HL-60 (cell line): ENCODE measurements at regions not wholly inside any gene's neighbourhood (a gene's known extent, or its start where the extent isn't known, plus 50 kb on each side); places are given as distances from the start of the nearest gene placed in this dataset.

Experiments used
- DNase-seq, 2 experiments: peaks; one replicate each; pipeline ENCODE4 v3.0.0-alpha.2; 2010 to 2020; ENCODE audit warnings: low read depth in 1 of 2, low spot score in 1 of 2
- H3K27ac ChIP-seq: fragments of 250-450 bp; sonication (Bioruptor Pico); replicated peaks from 2 replicates; pipeline ENCODE4 v1.5.1; 2020; ENCODE audit warnings: mild to moderate bottlenecking, moderate library complexity
- H3K27me3 ChIP-seq: fragments of 250-450 bp; sonication (Bioruptor Pico); 2 replicates; pipeline ENCODE4 v1.5.1; 2021; ENCODE audit warnings: mild to moderate bottlenecking, moderate library complexity; ENCODE audit not compliant: insufficient read depth, poor library complexity, severe bottlenecking
- H3K4me3 ChIP-seq: replicated peaks from 2 replicates; pipeline ENCODE4 v1.5.1; 2011; ENCODE audit warnings: mild to moderate bottlenecking, control low read depth, low read length; ENCODE audit not compliant: insufficient read depth
- GABPA ChIP-seq: IDR thresholded peaks from 2 replicates; pipeline ENCODE4 v1.6.1; 2012; ENCODE audit warnings: low read depth
- POLR2AphosphoS5 ChIP-seq: IDR thresholded peaks from 2 replicates; pipeline ENCODE4 v1.6.1; 2012; ENCODE audit warnings: low read depth
- SPI1 ChIP-seq: IDR thresholded peaks from 2 replicates; pipeline ENCODE4 v1.6.1; 2012; ENCODE audit warnings: low read depth, mild to moderate bottlenecking, borderline replicate concordance
- TF ChIP-seq, protein P1 (sequence below): IDR thresholded peaks from one replicate; pipeline ENCODE4 v1.5.1; 2011; ENCODE audit warnings: low read length, control low read depth, inconsistent platforms; ENCODE audit not compliant: insufficient read depth
- TF ChIP-seq, protein P2 (sequence below): IDR thresholded peaks from 2 replicates; pipeline ENCODE4 v1.6.1; 2012; ENCODE audit warnings: low read depth; ENCODE audit not compliant: insufficient replicate concordance

DNA sequence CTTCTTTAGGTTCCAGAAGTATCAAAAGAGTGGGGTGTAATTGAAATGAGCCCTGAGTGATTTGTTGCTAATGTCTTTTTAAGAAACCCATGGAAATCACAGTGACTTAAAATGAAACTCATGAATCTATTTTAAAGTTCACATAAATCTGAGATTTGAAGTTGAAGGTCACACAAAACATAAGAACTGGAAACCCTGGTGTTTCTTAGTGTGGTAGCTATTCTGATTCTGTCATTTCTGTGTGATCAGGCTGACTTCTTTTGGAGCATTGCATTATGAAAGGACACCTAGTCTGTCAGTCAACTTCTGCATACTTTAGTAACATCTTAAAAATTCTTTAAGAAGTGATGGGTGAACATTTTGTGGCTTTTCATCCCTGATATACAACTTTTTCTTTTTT is 448.8 kb downstream of the TLE4 start:
- DNase-seq, result no peak
- TF ChIP-seq, protein P1, sequence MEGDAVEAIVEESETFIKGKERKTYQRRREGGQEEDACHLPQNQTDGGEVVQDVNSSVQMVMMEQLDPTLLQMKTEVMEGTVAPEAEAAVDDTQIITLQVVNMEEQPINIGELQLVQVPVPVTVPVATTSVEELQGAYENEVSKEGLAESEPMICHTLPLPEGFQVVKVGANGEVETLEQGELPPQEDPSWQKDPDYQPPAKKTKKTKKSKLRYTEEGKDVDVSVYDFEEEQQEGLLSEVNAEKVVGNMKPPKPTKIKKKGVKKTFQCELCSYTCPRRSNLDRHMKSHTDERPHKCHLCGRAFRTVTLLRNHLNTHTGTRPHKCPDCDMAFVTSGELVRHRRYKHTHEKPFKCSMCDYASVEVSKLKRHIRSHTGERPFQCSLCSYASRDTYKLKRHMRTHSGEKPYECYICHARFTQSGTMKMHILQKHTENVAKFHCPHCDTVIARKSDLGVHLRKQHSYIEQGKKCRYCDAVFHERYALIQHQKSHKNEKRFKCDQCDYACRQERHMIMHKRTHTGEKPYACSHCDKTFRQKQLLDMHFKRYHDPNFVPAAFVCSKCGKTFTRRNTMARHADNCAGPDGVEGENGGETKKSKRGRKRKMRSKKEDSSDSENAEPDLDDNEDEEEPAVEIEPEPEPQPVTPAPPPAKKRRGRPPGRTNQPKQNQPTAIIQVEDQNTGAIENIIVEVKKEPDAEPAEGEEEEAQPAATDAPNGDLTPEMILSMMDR, result no peak
- TF ChIP-seq GABPA, result no peak
- TF ChIP-seq, protein P2, sequence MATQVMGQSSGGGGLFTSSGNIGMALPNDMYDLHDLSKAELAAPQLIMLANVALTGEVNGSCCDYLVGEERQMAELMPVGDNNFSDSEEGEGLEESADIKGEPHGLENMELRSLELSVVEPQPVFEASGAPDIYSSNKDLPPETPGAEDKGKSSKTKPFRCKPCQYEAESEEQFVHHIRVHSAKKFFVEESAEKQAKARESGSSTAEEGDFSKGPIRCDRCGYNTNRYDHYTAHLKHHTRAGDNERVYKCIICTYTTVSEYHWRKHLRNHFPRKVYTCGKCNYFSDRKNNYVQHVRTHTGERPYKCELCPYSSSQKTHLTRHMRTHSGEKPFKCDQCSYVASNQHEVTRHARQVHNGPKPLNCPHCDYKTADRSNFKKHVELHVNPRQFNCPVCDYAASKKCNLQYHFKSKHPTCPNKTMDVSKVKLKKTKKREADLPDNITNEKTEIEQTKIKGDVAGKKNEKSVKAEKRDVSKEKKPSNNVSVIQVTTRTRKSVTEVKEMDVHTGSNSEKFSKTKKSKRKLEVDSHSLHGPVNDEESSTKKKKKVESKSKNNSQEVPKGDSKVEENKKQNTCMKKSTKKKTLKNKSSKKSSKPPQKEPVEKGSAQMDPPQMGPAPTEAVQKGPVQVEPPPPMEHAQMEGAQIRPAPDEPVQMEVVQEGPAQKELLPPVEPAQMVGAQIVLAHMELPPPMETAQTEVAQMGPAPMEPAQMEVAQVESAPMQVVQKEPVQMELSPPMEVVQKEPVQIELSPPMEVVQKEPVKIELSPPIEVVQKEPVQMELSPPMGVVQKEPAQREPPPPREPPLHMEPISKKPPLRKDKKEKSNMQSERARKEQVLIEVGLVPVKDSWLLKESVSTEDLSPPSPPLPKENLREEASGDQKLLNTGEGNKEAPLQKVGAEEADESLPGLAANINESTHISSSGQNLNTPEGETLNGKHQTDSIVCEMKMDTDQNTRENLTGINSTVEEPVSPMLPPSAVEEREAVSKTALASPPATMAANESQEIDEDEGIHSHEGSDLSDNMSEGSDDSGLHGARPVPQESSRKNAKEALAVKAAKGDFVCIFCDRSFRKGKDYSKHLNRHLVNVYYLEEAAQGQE, result no peak
- TF ChIP-seq POLR2AphosphoS5, result no peak
- no peak for TF ChIP-seq SPI1
- H3K27ac ChIP-seq, result no peak overlapping the region
- no peaks in the 10 kb centered on the region for H3K27me3 ChIP-seq
- no peak overlapping the region for H3K4me3 ChIP-seq

DNA sequence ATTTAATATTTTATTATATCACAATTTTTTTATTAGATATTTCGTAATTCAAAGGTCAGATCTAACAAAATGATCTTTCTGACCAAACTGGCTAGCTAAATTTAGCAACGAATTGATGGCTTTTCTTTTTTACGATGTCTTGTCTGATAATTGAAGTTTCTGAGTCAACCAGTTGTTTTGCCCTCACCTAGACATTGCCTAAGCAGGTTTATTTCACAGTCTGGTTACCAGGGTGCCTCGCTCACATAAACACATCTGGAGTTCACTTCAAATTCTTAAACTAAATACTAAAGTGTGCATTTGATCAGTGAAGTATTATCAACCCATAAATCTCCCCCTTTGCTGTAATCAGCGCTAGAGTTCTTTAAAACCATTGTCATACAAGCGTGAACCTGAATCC is 448.3 kb downstream of the TLE4 start:
- no peak for DNase-seq
- H3K27me3 ChIP-seq, result no peaks in the 10 kb centered on the region
- H3K4me3 ChIP-seq, result no peak overlapping the region
- H3K27ac ChIP-seq, result no peak overlapping the region
- TF ChIP-seq, protein P1, result no peak
- TF ChIP-seq POLR2AphosphoS5, result no peak
- TF ChIP-seq GABPA, result no peak
- TF ChIP-seq, protein P2, result no peak
- TF ChIP-seq SPI1, result no peak

DNA sequence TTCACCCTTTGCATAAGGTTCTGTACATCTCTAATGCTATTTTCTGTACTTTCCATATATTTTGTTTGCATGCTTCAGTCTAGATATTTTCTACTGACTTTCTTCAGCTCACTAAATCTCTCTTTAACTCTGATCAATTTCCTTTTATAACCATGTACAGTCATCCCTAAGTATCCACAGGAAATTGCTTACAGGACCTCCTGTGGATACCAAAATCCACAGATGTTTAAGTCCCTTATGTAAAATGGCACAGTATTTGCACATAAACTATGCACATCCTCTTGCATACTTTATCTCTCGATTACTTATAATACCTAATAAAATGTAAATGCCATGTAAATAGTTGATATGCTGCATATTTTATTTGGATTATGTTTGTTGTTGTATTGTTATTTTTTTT is 442.1 kb downstream of the TLE4 start:
- Histone ChIP-seq H3K4me3 (no peak overlapping the region), H3K27ac (no peak overlapping the region), H3K27me3 (no peaks in the 10 kb centered on the region)
- TF ChIP-seq, protein P2, result no peak
- no peak for TF ChIP-seq GABPA
- TF ChIP-seq SPI1, result no peak
- TF ChIP-seq, protein P1, result no peak
- no peak for TF ChIP-seq POLR2AphosphoS5
- DNase-seq, result no peak
